IPS-18c (cell line): ENCODE measurements at regions not wholly inside any gene's neighbourhood (a gene's known extent, or its start where the extent isn't known, plus 50 kb on each side); places are given as distances from the start of the nearest gene placed in this dataset.

ENCODE experiments used
- H3K4me3 ChIP-seq: 2 replicates; pipeline ENCODE4 v1.7.0; 2013; ENCODE audit warnings: low read depth, mild to moderate bottlenecking, low read length, moderate library complexity; ENCODE audit not compliant: insufficient read depth
- H3K9me3 ChIP-seq: one replicate; pipeline ENCODE4 v1.6.1; 2013; ENCODE audit warnings: mild to moderate bottlenecking, low read length, moderate library complexity; ENCODE audit not compliant: control insufficient read depth, insufficient read depth

GRCh38 chr18:37624318-37624717, 58.7 kb upstream of the CELF4 start:
- peaks cover 2% of the 10 kb centered on the region for H3K9me3 ChIP-seq
- no peak overlapping the region for H3K4me3 ChIP-seq

- Histone ChIP-seq H3K4me3 (no peak overlapping the region), H3K9me3 (peaks cover 2% of the 10 kb centered on the region)
Measured at GRCh38 chr18:37619964-37620363, 54.4 kb upstream of the CELF4 start.

- no peaks in the 10 kb centered on the region for H3K9me3 ChIP-seq
- H3K4me3 ChIP-seq, result no peak overlapping the region
Measured at GRCh38 chr18:37617623-37618022, 52.0 kb upstream of the CELF4 start.
